Sigmoid colon (tissue), 6 donors: ENCODE measurements at regions not wholly inside any gene's neighbourhood (a gene's known extent, or its start where the extent isn't known, plus 50 kb on each side); places are given as distances from the start of the nearest gene placed in this dataset.

Source experiments
- DNase-seq: peaks from one replicate; pipeline ENCODE4 v3.0.0-alpha.2; 2019
- H3K27ac ChIP-seq, 4 donors: fragments of 200-600 bp; sonication (generic); one replicate each; pipeline ENCODE4 v1.5.1; 2016 to 2019; ENCODE audit warnings: mild to moderate bottlenecking in 1 of 4
- H3K27me3 ChIP-seq, 3 donors: fragments of 200-600 bp; sonication (generic); one replicate each; pipeline ENCODE4 v1.5.1; 2019; ENCODE audit warnings: mild to moderate bottlenecking in 1 of 3
- H3K36me3 ChIP-seq, 4 donors: fragments of 200-600 bp; sonication (generic); one replicate each; pipeline ENCODE4 v1.5.1; 2016 to 2019
- H3K4me1 ChIP-seq, 4 donors: fragments of 200-600 bp; sonication (generic); one replicate each; pipeline ENCODE4 v1.5.1; 2017 to 2019
- H3K4me3 ChIP-seq, 4 donors: fragments of 200-600 bp; sonication (generic); one replicate each; pipeline ENCODE4 v1.5.1; 2017 to 2019; ENCODE audit warnings: mild to moderate bottlenecking in 2 of 4, moderate library complexity in 1 of 4
- H3K9me3 ChIP-seq, 4 donors: fragments of 200-600 bp in 3 of 4; sonication (generic) in 3 of 4; one replicate each; pipeline versions ENCODE4 v1.5.1 to v1.6.1; 2013 to 2019
- CTCF ChIP-seq, 4 experiments: fragments of 450-650 bp in 3 of 4; fragments of 200-600 bp in 1 of 4; IDR thresholded peaks; one replicate each; pipeline ENCODE4 v1.5.1; 2016 to 2019; ENCODE audit warnings: antibody characterized with exemption in 4 of 4, mild to moderate bottlenecking in 3 of 4, moderate library complexity in 2 of 4
- EP300 ChIP-seq, 4 donors: sonication (generic); formaldehyde crosslinking; IDR thresholded peaks; one replicate each; pipeline ENCODE4 v1.6.1; 2017; ENCODE audit warnings: antibody characterized with exemption in 4 of 4
- POLR2A ChIP-seq, 2 donors: fragments of 450-650 bp; IDR thresholded peaks; one replicate each; pipeline ENCODE4 v1.6.1; 2016; ENCODE audit warnings: antibody characterized with exemption in 2 of 2, mild to moderate bottlenecking in 2 of 2, moderate library complexity in 2 of 2
- POLR2AphosphoS5 ChIP-seq, 4 donors: sonication (generic); formaldehyde crosslinking; IDR thresholded peaks; one replicate each; pipeline ENCODE4 v1.6.1; 2017; ENCODE audit warnings: antibody characterized with exemption in 4 of 4
- WGBS, 2 donors: extraction: QIAGEN DNeasy Blood & Tissue Kit; methylation state at CpG; one replicate each; pipeline ENCODE4 v1.1.7; 2013; 5-methylcytosine and 5-hydroxymethylcytosine counted together
- intact Hi-C: fragments of 100-400 bp; cut with DNase I; formaldehyde crosslinking; loops from one replicate; pipeline ENCODE4 v1.15.1; 2023
- donor health status: healthy with polysubstance abuse.
- donor health status: healthy.

- H3K4me1 ChIP-seq, result peaks cover 0 to 4% (median 0%) of the 10 kb centered on the region in 4 donors
- intact Hi-C loops, result no loop called here
- no peak for TF ChIP-seq POLR2A (IDR thresholded peaks at IDR 0.05)
- TF ChIP-seq POLR2AphosphoS5 (IDR thresholded peaks at IDR 0.05), result no peak
- TF ChIP-seq EP300 (IDR thresholded peaks at IDR 0.05), result no peak
- no peaks in the 10 kb centered on the region for H3K27me3 ChIP-seq
- 91 to 93% methylated on average over 3 of the region's 3 CpGs for WGBS, 2 donors
- H3K36me3 ChIP-seq, result no peaks in the 10 kb centered on the region
- no peak for DNase-seq
- H3K9me3 ChIP-seq, result peaks cover 0 to 5% (median 2%) of the 10 kb centered on the region in 4 donors
- H3K27ac ChIP-seq, result no peak overlapping the region
- no peak overlapping the region for H3K4me3 ChIP-seq
Measured at GRCh38 chr2:123890148-123890547, 134.9 kb upstream of the CNTNAP5 start.

GRCh38 chr2:123894167-123894566, 130.9 kb upstream of the CNTNAP5 start:
- peaks cover 0 to 5% (median 2%) of the 10 kb centered on the region in 4 donors for H3K9me3 ChIP-seq
- H3K27ac ChIP-seq, result no peak overlapping the region
- H3K4me1 ChIP-seq, result peaks cover 0 to 12% (median 0%) of the 10 kb centered on the region in 4 donors
- DNase-seq, result no peak
- intact Hi-C loops, result no loop called here
- no peak for TF ChIP-seq EP300 (IDR thresholded peaks at IDR 0.05)
- TF ChIP-seq POLR2AphosphoS5 (IDR thresholded peaks at IDR 0.05), result no peak
- TF ChIP-seq POLR2A (IDR thresholded peaks at IDR 0.05), result no peak
- no peak for TF ChIP-seq CTCF (IDR thresholded peaks at IDR 0.05)
- no peaks in the 10 kb centered on the region for H3K27me3 ChIP-seq
- H3K36me3 ChIP-seq, result no peaks in the 10 kb centered on the region
- 84 to 89% methylated on average over 1 of the region's 1 CpG for WGBS, 2 donors
- no peak overlapping the region for H3K4me3 ChIP-seq

- 75 to 83% methylated on average over 2 of the region's 2 CpGs for WGBS, 2 donors
- TF ChIP-seq POLR2AphosphoS5 (IDR thresholded peaks at IDR 0.05), result no peak
- no peak for TF ChIP-seq CTCF (IDR thresholded peaks at IDR 0.05)
- no peak for TF ChIP-seq POLR2A (IDR thresholded peaks at IDR 0.05)
- TF ChIP-seq EP300 (IDR thresholded peaks at IDR 0.05), result no peak
- Histone ChIP-seq H3K36me3 (no peaks in the 10 kb centered on the region), H3K27ac (peak overlapping the region in 2 of 4 donors; percentile 34 to 49), H3K9me3 (peaks cover 0 to 5% (median 0%) of the 10 kb centered on the region in 4 donors), H3K4me3 (no peak overlapping the region), H3K27me3 (no peaks in the 10 kb centered on the region), H3K4me1 (peaks cover 0 to 12% (median 0%) of the 10 kb centered on the region in 4 donors)
- intact Hi-C loops, result no loop called here
- DNase-seq, result no peak
Measured at GRCh38 chr2:123895651-123896050, 129.4 kb upstream of the CNTNAP5 start.

GRCh38 chr2:123901256-123901655, 123.8 kb upstream of the CNTNAP5 start:
- Histone ChIP-seq H3K36me3 (no peaks in the 10 kb centered on the region), H3K9me3 (peaks cover 0 to 5% (median 0%) of the 10 kb centered on the region in 4 donors), H3K4me1 (peaks cover 0 to 4% (median 0%) of the 10 kb centered on the region in 4 donors), H3K27me3 (no peaks in the 10 kb centered on the region), H3K4me3 (no peak overlapping the region), H3K27ac (no peak overlapping the region)
- no peak for TF ChIP-seq EP300 (IDR thresholded peaks at IDR 0.05)
- no peak for TF ChIP-seq CTCF (IDR thresholded peaks at IDR 0.05)
- no peak for TF ChIP-seq POLR2A (IDR thresholded peaks at IDR 0.05)
- 65 to 86% methylated on average over 3 of the region's 3 CpGs for WGBS, 2 donors
- DNase-seq, result no peak
- intact Hi-C loops, result no loop called here

- Histone ChIP-seq H3K27me3 (no peaks in the 10 kb centered on the region), H3K4me3 (no peak overlapping the region), H3K9me3 (peaks cover 0 to 2% (median 0%) of the 10 kb centered on the region in 4 donors), H3K27ac (peak overlapping the region in 3 of 4 donors; percentile 40 to 62 (median 44)), H3K36me3 (no peaks in the 10 kb centered on the region), H3K4me1 (peaks cover 0 to 16% (median 6%) of the 10 kb centered on the region in 4 donors)
- TF ChIP-seq POLR2AphosphoS5 (IDR thresholded peaks at IDR 0.05) (peak in 2 of 4 donors; percentile 16 to 39), EP300 (IDR thresholded peaks at IDR 0.05) (no peak)
- DNase-seq, result no peak
- WGBS, 2 donors, result 62 to 64% methylated on average over 2 of the region's 2 CpGs
- intact Hi-C loops, result no loop called here
Measured at GRCh38 chr2:123906361-123906760, 118.7 kb upstream of the CNTNAP5 start.

GRCh38 chr2:123908522-123908921, 116.6 kb upstream of the CNTNAP5 start:
- TF ChIP-seq POLR2A (IDR thresholded peaks at IDR 0.05) (no peak), CTCF (IDR thresholded peaks at IDR 0.05) (no peak), POLR2AphosphoS5 (IDR thresholded peaks at IDR 0.05) (no peak), EP300 (IDR thresholded peaks at IDR 0.05) (no peak)
- WGBS, 2 donors, result 58 to 65% methylated on average over 2 of the region's 2 CpGs
- no peaks in the 10 kb centered on the region for H3K27me3 ChIP-seq
- H3K4me1 ChIP-seq, result peaks cover 0 to 16% (median 6%) of the 10 kb centered on the region in 4 donors
- no peak for DNase-seq
- no peaks in the 10 kb centered on the region for H3K9me3 ChIP-seq
- no peak overlapping the region for H3K4me3 ChIP-seq
- intact Hi-C loops, result no loop called here
- H3K27ac ChIP-seq, result peak overlapping the region in 1 of 4 donors; percentile 12
- H3K36me3 ChIP-seq, result no peaks in the 10 kb centered on the region
